Pancreas (tissue), 10 donors: ENCODE measurements at regions not wholly inside any gene's neighbourhood (a gene's known extent, or its start where the extent isn't known, plus 50 kb on each side); places are given as distances from the start of the nearest gene placed in this dataset.
A peak's percentile ranks its signal among the peaks of the same experiment; 100 is the strongest.

Experiments used
- ATAC-seq, 4 donors: fragments of 200-7000 bp; cut with Tn5 transposase; one replicate each; pipeline versions ENCODE4 v1.8.0 to v1.9.1; 2020; ENCODE audit warnings: mild to moderate bottlenecking in 4 of 4, moderate library complexity in 4 of 4
- DNase-seq, 6 donors: peaks; one replicate each; pipeline ENCODE4 v3.0.0-alpha.2; 2020
- FAIRE-seq: peaks from 2 replicates; lab custom pipeline; 2012; peaks lifted over from hg19 to GRCh38; lab: Jason Lieb, UNC
- H3K27ac ChIP-seq, 4 donors: fragments of 200-600 bp; sonication (generic); 1 replicate in 3 of 4; 2 replicates in 1 of 4; pipeline versions ENCODE4 v1.5.0 to v1.8.0; 2020
- H3K27me3 ChIP-seq, 4 donors: fragments of 200-600 bp; one replicate each; pipeline ENCODE4 v1.8.0; 2021
- H3K36me3 ChIP-seq, 3 donors: fragments of 200-600 bp; sonication (generic) in 1 of 3; one replicate each; pipeline versions ENCODE4 v1.5.0 to v1.8.0; 2020 to 2021
- H3K4me1 ChIP-seq, 3 donors: fragments of 200-600 bp; one replicate each; pipeline ENCODE4 v1.8.0; 2021
- H3K4me3 ChIP-seq, 4 donors: fragments of 200-600 bp; sonication (generic) in 2 of 4; one replicate each; pipeline versions ENCODE4 v1.5.0 to v1.8.0; 2020 to 2021
- H3K9me3 ChIP-seq, 4 donors: fragments of 200-600 bp; one replicate each; pipeline ENCODE4 v1.8.0; 2021
- WGBS, 2 donors: extraction: QIAGEN DNeasy Blood & Tissue Kit; methylation state at CpG; one replicate each; pipeline ENCODE4 v1.1.7; 2013; 5-methylcytosine and 5-hydroxymethylcytosine counted together
- intact Hi-C, 3 donors: fragments of 100-400 bp; cut with DNase I; formaldehyde crosslinking; loops; one replicate each; pipeline versions ENCODE4 v1.11.1 to v1.14.2; 2022
- TF ChIP-seq, protein P1 (sequence below), 4 donors: fragments of 200-600 bp; sonication (generic) in 3 of 4; IDR thresholded peaks; one replicate each; pipeline versions ENCODE4 v1.5.0 to v1.8.0; 2021; ENCODE audit warnings: antibody characterized with exemption in 4 of 4
- donor health status: healthy with polysubstance abuse.
- donor health status: DM: no; HTN: no; CAD: no; lungs with moderate emphysema.
- donor health status: DM: no; HTN: no; CAD: no.
- donor health status: control.
- donor health status: control.
- donor health status: Bipolar disorder and iron deficiency.
- donor health status: DM: yes; HTN: yes; CAD: no.
- donor health status: DM: no; HTN: no; CAD: no.
- donor health status: DM: no; HTN: no; CAD: no.
- donor health status: DM: yes; HTN: yes; CAD: no.

DNA sequence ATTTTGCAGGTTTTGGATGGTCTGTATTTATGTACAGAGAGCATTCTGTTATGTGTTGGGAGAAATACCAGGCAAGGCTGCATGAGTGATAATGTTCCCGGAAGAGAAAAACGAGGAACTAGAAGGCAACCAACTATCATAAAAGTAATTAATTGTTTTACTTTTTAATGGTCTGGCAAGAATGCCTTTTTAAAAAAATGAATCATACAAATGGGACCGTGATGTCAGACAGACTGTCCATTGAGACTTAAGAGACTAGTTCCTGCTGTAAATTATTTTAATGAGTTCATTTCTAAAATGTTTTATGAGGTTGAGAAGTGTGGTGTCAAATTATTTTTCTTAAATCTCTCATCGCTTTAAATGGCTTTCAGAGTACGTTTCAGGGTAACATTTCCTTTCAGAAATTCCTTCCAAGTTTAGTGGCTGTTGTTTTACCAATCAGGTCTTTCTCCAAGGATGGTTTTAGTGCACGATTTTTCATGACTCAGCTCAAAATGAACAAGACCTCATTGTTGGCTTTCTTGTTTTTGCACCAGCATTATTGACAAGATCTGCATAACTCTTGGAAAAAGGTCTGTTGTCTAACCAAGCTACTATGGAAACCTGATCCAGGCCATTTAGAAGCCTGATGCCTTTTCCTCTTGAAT, 86.1 kb upstream of the ARHGAP5 start:
- no peaks in the 10 kb centered on the region for H3K27me3 ChIP-seq
- H3K4me3 ChIP-seq = no peak overlapping the region
- intact Hi-C loops = no loop called here
- TF ChIP-seq, protein P1, sequence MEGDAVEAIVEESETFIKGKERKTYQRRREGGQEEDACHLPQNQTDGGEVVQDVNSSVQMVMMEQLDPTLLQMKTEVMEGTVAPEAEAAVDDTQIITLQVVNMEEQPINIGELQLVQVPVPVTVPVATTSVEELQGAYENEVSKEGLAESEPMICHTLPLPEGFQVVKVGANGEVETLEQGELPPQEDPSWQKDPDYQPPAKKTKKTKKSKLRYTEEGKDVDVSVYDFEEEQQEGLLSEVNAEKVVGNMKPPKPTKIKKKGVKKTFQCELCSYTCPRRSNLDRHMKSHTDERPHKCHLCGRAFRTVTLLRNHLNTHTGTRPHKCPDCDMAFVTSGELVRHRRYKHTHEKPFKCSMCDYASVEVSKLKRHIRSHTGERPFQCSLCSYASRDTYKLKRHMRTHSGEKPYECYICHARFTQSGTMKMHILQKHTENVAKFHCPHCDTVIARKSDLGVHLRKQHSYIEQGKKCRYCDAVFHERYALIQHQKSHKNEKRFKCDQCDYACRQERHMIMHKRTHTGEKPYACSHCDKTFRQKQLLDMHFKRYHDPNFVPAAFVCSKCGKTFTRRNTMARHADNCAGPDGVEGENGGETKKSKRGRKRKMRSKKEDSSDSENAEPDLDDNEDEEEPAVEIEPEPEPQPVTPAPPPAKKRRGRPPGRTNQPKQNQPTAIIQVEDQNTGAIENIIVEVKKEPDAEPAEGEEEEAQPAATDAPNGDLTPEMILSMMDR (IDR thresholded peaks at IDR 0.05) = no peak
- ATAC-seq (peak in 3 of 4 donors; percentile 44 to 47 (median 46)), FAIRE-seq (peak; percentile 94), DNase-seq (no peak)
- WGBS, 2 donors = 17 to 21% methylated on average over 6 of the region's 6 CpGs
- H3K4me1 ChIP-seq = peaks cover 0 to 3% (median 0%) of the 10 kb centered on the region in 3 donors
- H3K36me3 ChIP-seq = no peaks in the 10 kb centered on the region
- H3K9me3 ChIP-seq = no peaks in the 10 kb centered on the region
- H3K27ac ChIP-seq = peak overlapping the region in 2 of 4 donors; percentile 30 to 46

DNA sequence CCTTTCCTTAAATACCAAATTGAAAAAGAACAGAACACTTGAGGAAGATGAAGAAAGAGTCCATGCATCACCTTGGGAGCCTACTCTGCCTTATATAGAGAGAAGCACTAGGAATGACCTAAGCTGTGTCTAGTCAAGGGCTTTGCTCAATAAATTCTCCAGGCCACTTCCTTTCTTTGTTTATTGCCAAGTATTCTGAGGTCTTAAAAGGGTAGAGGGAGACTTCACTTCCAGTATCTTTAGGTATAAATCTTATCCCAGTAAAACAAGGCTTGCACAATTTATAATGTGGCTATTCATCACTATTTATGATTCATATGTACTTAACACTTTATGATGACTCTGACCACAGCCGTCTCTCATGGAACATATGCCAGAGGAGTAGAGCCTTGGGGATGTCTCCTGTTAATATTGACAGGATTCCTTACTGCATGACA, 85.1 kb upstream of the ARHGAP5 start:
- WGBS, 2 donors = 61 to 75% methylated on average over 1 of the region's 1 CpG
- Histone ChIP-seq H3K4me3 (no peak overlapping the region), H3K9me3 (no peaks in the 10 kb centered on the region), H3K4me1 (peaks cover 0 to 3% (median 0%) of the 10 kb centered on the region in 3 donors), H3K36me3 (no peaks in the 10 kb centered on the region), H3K27me3 (no peaks in the 10 kb centered on the region), H3K27ac (no peak overlapping the region)
- FAIRE-seq (no peak), DNase-seq (no peak), ATAC-seq (peak in 2 of 4 donors; percentile 29 to 50)
- TF ChIP-seq, protein P1 (IDR thresholded peaks at IDR 0.05) = no peak
- intact Hi-C loops = no loop called here

DNA sequence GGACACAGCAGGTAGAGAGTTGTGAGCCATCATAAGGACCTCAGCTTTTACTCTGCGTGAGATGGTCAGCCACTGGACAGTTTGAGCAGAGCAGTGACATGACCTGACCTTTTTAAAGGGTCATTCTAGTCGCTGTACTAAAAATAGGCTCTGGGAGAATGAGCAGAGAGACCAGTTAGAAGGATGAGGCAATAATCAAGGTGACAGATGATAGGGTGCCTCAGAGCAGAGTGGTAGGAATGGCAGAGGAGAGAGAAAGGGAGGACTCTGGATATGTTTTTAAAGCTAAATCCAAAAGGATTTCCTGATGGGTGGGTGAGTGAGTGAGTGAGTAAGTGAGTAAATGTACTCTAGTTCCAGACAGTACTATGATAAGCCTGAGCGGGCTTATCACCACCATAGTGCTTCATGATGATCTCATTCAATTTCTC, 83.6 kb upstream of the ARHGAP5 start:
- no peak for FAIRE-seq
- no peak for ATAC-seq
- Histone ChIP-seq H3K27ac (no peak overlapping the region), H3K4me1 (peaks cover 0 to 3% (median 0%) of the 10 kb centered on the region in 3 donors), H3K36me3 (no peaks in the 10 kb centered on the region), H3K4me3 (no peak overlapping the region), H3K27me3 (no peaks in the 10 kb centered on the region), H3K9me3 (no peaks in the 10 kb centered on the region)
- DNase-seq = no peak
- WGBS, 2 donors = 74 to 80% methylated on average over 3 of the region's 3 CpGs
- intact Hi-C loops = no loop called here
- TF ChIP-seq, protein P1 (IDR thresholded peaks at IDR 0.05) = no peak

DNA sequence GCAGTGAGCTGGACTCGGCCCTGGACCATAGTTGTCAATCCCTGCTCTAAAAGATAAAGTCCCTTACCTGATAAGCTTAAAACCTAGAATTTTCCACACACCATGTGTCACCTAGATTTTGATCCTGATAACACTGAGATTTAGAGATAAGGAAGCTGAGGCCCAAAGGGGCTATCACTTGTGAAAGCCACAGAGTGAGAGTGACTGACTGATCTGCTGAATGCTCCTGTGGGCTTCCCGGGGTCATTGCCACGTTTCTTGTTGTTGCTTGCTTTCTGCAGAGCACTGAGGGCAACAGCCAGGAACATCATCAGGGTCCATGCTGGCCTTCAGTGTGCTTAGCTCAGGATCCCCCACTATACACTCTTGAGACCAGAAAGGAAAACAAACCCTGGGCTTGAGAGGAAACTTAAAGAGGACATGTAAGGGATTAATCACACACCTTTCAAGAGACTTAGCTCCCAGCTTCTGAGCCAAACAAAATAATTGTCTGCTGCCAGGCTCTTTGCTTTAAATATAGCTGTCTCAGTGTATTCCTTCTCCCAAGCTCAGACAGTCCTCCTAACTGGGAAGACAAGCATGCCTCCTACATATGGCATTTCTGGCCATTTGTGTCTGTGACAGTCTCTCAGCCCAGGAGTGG, 82.6 kb upstream of the ARHGAP5 start:
- Histone ChIP-seq H3K9me3 (no peaks in the 10 kb centered on the region), H3K27me3 (no peaks in the 10 kb centered on the region), H3K27ac (no peak overlapping the region), H3K36me3 (no peaks in the 10 kb centered on the region), H3K4me1 (peaks cover 0 to 3% (median 0%) of the 10 kb centered on the region in 3 donors), H3K4me3 (no peak overlapping the region)
- 33 to 49% methylated on average over 3 of the region's 3 CpGs for WGBS, 2 donors
- TF ChIP-seq, protein P1 (IDR thresholded peaks at IDR 0.05) = no peak
- no peak for ATAC-seq
- DNase-seq = no peak
- intact Hi-C loops = no loop called here
- FAIRE-seq = no peak

DNA sequence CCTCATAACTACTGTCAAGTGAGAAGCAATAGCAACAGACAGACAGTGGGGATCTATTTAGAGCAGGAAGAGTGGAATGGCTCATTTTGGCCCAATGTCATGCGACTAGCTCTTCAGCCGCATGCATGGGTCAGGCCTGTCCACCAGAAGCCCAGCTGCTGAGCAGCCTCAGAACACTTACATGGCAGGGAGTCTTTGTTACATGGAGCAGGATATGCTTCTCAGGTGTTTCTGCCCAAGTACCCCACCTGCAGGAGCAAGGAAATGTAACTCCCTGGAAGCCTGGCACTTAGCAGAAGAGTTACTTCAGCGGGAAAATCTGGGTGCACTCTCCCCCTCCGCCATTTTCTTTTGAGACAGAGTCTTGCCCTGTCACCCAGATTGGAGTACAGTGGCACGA, 73.5 kb upstream of the ARHGAP5 start:
- Histone ChIP-seq H3K27ac (no peak overlapping the region), H3K36me3 (no peaks in the 10 kb centered on the region), H3K4me3 (no peak overlapping the region), H3K27me3 (no peaks in the 10 kb centered on the region), H3K4me1 (peaks cover 0 to 5% (median 0%) of the 10 kb centered on the region in 3 donors), H3K9me3 (no peaks in the 10 kb centered on the region)
- FAIRE-seq (no peak), ATAC-seq (no peak), DNase-seq (no peak)
- TF ChIP-seq, protein P1 (IDR thresholded peaks at IDR 0.05) = no peak
- WGBS, 2 donors = 90 to 93% methylated on average over 5 of the region's 5 CpGs
- intact Hi-C loops = no loop called here
